HG02623 (cell line): ENCODE measurements at regions not wholly inside any gene's neighbourhood (a gene's known extent, or its start where the extent isn't known, plus 50 kb on each side); places are given as distances from the start of the nearest gene placed in this dataset.

Experiments
- ATAC-seq: cut with Tn5 transposase; IDR thresholded peaks from one replicate; pipeline ENCODE4 v1.9.1; 2021; ENCODE audit warnings: moderate library complexity; ENCODE audit not compliant: unreplicated experiment

GRCh38 chr5:96247097-96247701, 185.8 kb downstream of the PCSK1 start:
- no peak for ATAC-seq

GRCh38 chr5:96245140-96246091, 187.6 kb downstream of the PCSK1 start:
- no peak for ATAC-seq

DNA sequence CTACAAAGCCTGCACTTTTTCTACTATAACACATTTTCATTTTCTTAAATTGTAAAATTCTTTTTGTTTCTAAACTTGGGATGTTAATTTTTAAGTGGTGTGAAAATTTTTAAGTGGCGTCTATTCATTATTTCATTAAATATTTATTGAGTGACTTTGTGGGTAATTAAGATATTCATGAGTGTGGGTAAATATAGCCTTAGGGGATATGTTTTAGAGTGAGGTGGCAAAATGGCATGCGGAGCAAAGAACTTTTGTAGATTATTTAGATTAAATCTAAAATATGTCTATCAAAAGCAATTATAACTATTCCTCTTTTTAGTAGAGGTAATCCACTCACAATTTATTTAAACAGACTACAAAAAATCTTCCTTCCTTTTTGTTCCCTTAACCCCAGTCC, 188.4 kb downstream of the PCSK1 start:
- ATAC-seq: no peak

DNA sequence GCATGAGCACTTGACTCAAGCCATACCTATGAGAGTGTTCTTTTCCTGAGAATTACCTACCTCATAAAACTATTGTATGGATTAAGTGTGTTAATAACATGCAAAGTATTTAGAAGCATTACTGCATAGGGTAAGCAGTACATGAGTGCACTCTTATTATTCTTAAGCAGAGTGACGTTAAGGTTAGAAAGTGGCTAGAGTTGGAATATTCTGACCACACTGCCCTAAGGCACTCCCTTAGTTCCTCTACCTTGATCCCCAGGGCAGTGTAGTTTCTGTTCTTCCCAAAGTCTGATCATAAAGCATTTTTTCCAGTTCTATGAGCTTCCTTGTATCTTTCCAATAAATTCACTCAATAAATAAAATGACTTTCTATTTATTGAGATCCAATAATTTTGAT, 189.2 kb downstream of the PCSK1 start:
- ATAC-seq: no peak

- ATAC-seq: no peak
Observed at GRCh38 chr5:96243203-96243602, 189.8 kb downstream of the PCSK1 start.

DNA sequence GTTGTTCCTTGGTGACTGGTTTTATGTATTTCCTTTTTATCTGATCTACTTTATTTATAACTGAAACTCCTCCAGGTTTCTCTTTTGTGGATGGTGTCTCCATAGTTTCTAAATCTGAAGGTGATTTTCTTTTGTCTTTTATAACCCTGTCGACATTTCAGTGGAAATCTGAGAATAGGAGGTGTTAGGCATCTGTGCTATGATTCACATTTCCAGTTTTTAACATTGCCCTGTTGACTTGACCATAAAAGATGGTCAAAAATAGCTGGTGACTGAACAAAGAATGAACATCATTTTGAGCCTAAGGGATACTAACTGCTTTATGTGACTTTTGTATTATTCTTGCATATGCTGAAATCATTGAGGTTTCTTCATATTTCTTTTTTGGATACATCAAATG, 190.5 kb downstream of the PCSK1 start:
- no peak for ATAC-seq

GRCh38 chr5:96236831-96237230, 196.2 kb downstream of the PCSK1 start:
- ATAC-seq: no peak

GRCh38 chr5:96236051-96236450, 197.0 kb downstream of the PCSK1 start:
- no peak for ATAC-seq

GRCh38 chr5:96235008-96235910, 197.8 kb downstream of the PCSK1 start:
- no peak for ATAC-seq

DNA sequence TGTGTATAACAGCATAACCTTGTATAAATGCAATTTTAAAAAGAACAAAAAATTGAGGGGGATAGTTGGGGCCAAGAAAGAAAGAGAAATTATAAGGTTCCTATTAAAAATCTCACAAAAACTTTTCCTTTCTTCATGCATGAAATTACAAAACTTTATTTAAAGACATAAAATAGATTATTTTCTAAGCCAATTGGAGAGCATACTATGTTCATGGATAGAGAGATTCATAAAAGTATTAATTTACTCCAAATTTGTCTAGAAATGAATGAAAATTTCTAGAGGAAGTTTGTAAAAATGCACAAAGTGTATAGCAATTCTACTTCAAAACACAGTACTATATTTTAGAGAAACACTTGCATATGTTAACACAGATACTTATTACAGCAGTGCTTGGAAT, 200.4 kb downstream of the PCSK1 start:
- ATAC-seq: no peak

DNA sequence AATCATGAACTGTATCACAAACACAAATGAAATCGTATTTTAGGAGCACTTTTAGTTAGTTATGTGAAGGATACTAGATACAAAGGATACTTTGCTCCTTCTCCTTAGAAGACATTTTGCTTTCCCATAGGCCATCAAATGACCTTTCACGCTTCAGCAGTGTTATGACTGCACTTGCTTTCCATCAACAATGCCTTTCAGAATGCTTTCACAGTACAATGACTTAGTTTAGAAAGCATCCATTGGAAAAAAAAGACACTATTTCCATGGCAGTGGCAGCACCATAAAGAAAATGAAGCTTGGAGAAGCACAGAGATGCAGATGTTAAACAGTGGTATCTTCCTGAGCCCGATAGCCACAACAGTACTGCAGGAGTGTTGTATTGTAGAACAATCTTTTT, 203.9 kb downstream of the PCSK1 start:
- no peak for ATAC-seq

- no peak for ATAC-seq
Observed at GRCh38 chr5:96228408-96228807, 204.6 kb downstream of the PCSK1 start.

DNA sequence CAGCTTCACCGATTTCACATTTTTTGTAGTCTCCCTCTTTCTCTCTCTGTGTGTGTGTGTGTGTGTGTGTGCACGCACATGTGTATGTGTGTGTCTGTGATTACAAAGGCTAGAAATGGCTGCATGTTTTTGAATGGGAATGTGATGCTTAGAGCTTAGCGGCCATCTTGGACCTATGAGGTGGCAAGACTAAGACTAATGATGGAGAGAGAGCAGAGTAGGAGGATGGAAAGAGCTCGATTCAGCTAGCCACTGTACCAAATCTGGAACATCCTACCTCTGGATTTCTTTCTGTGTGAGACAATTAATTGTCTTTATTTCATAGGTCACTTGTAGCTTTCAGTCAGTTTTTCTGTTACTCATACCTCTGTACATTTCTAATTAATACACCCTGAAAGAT, 205.1 kb downstream of the PCSK1 start:
- no peak for ATAC-seq

- no peak for ATAC-seq
Observed at GRCh38 chr5:96226941-96227552, 206.0 kb downstream of the PCSK1 start.

DNA sequence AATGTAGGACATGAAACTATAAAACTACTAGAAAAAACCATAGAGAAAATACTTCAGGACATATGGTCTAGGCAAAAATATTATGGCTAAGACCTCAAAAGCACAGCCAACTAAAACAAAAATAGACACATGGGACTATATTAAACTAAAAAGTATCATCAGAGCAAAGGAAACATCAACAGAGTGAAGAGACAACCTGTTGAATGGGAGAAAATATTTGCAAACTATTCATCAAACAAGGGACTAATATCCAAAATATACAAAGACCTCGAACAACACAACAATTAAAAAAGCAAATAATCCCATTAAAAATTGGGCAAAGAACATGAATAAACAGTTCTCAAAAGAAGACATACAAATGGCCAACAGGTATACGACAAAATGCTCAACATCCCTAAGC, 210.9 kb downstream of the PCSK1 start:
- ATAC-seq: no peak

GRCh38 chr5:96220610-96221390, 212.2 kb downstream of the PCSK1 start:
- no peak for ATAC-seq

DNA sequence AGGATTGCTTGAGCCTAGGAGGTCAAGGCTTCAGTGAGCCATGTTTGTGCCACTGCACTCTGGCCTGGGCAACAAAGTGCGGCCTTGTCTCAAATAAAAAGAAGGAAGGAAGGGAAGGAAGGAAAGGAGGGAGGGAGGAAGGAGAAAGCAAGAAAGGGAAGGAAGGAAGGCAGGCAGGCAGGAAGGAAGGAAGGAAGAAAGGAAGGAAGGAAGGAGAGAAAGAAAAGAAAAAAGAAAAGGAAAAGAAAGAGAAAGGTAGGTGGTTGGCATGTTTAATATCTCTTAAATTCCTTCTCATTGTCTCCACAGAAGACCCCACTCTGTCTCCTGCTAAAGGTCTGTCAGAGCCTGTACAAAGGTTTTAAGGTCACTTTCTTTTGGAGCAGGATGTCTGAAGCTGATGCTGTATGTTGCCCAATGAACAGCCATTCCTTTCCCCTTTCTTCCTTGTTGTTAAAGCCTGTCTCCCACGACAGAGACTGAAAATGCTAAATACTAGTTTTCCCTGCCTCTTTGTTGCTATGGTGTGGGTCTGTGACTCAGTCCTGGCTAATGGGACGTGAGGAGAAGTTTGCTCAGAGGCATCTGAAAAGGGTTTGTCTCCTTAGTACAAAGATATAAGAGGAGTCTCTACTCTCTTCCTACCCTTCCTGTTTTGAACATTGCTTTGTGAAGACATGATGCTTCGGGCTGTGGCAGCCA, 213.3 kb downstream of the PCSK1 start:
- ATAC-seq: no peak

GRCh38 chr5:96218653-96219052, 214.4 kb downstream of the PCSK1 start:
- ATAC-seq: no peak

- ATAC-seq: no peak
Observed at GRCh38 chr5:96214442-96215197, 218.4 kb downstream of the PCSK1 start.
